VCaP (cell line): ENCODE measurements at regions not wholly inside any gene's neighbourhood (a gene's known extent, or its start where the extent isn't known, plus 50 kb on each side); places are given as distances from the start of the nearest gene placed in this dataset.

Experiments used
- H3K27ac ChIP-seq: fragments of 450-650 bp; 2 replicates; pipeline ENCODE4 v1.5.1; 2017
- TF ChIP-seq, protein P1 (sequence below): fragments of 450-650 bp; conservative IDR thresholded peaks from 2 replicates; pipeline ENCODE4 v1.5.1; 2017; ENCODE audit warnings: mild to moderate bottlenecking, moderate library complexity

DNA sequence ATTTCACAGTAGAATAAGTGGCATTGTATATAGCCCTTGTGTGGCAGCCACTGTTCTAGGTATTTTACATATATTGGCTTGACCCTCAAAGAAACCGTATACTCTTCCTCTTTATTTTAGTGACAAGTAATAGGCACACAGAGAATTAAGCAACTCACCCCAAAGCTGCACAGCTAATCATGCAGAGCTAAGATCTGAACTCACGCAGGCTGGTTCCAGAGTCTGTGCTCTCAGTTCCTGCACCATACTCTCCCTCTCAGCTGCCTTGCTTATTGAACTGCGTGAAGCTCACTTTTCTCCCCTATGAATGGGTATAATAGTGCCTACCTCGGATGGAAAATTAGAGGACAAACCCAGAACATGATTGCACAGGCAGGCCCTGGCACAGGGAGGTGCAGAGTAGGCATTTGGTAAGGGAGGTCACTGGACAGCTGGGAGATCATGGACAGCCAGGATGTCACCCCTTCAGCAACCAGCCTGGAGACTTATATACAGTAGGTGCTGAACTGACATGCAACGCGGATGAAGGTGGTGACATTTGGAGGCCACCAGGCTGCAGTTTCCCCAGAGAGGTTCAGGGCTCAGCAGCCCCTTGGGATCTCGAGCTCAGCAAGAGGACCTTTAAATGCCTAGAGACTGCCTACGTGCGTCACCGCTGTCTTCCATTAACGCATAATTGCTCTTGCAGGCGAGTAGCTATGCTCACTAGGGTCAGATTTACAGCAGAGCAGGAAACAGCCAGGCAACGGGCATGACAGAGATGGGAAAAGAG lies 78.4 kb upstream of the TP53I11 start:
- TF ChIP-seq, protein P1, sequence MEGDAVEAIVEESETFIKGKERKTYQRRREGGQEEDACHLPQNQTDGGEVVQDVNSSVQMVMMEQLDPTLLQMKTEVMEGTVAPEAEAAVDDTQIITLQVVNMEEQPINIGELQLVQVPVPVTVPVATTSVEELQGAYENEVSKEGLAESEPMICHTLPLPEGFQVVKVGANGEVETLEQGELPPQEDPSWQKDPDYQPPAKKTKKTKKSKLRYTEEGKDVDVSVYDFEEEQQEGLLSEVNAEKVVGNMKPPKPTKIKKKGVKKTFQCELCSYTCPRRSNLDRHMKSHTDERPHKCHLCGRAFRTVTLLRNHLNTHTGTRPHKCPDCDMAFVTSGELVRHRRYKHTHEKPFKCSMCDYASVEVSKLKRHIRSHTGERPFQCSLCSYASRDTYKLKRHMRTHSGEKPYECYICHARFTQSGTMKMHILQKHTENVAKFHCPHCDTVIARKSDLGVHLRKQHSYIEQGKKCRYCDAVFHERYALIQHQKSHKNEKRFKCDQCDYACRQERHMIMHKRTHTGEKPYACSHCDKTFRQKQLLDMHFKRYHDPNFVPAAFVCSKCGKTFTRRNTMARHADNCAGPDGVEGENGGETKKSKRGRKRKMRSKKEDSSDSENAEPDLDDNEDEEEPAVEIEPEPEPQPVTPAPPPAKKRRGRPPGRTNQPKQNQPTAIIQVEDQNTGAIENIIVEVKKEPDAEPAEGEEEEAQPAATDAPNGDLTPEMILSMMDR: no peak

DNA sequence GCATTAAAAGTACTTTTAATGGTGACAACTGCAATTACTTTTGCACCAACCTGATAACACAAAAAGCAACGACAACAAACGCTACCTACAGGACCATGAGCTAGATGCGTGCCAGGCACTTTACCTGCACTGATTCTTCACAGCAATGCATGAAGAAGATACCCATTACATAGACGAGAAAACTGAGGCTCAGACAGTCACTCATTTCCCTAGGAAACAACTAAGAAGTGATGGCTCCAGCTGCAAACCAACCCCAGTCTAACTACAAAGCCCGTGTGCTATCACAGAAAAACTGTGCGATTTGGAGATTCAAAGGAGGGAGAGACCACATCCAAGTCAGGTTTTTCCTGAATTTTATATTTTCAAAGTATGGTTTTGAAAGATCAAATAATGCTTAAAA lies 80.1 kb upstream of the TP53I11 start:
- no peak overlapping the region for H3K27ac ChIP-seq
- TF ChIP-seq, protein P1: no peak

More for the DNA sequence above, 78.4 kb upstream of the TP53I11 start:
- H3K27ac ChIP-seq: no peak overlapping the region

DNA sequence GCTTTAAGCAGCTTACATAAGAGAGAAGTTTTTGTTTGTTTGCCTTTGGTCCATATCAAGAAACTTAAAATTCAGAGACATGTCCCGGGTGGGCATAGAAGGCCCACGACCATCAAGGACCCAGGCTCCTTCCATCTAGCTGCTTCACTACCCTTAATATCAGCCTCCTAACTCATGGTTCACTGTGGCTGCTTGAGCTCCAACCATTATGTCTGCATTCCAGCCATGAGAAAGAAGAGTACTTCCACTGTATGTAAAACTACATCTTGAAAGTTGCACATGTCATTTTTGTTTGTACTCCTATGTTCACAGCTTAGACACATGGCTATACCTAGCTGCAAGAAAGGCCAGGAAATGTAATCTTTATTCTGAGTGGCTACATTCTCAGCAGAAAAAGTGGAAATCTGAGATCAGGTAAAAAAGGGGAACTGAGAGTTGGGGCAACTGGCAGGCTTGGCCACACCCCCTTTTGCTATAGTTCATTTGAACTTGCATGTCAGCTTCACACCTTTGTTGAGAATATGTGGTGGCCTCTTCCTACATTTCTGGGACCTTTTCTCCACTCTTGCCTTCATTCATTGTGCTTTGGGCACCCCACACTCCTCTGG lies 81.3 kb upstream of the TP53I11 start:
- no peak overlapping the region for H3K27ac ChIP-seq
- TF ChIP-seq, protein P1: no peak

DNA sequence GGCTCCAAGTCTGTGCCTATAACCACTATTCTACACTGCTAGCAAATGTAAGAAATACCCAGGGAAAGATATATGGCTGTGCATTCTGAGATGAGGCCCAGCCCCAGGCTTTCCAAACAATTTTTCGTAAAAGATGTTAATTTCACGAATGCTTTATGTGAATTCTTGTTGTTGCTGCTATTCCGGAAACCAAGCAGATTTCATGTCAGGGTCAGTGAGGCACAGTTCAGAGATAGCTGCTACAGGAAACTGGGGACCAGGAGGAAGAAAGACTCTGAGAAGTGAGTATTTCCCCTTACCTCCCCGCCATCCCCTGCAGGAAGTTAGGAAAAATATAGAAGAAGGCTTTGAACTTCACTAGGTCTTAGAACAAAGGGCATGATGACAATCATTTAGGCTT lies 84.7 kb upstream of the TP53I11 start:
- TF ChIP-seq, protein P1: no peak

DNA sequence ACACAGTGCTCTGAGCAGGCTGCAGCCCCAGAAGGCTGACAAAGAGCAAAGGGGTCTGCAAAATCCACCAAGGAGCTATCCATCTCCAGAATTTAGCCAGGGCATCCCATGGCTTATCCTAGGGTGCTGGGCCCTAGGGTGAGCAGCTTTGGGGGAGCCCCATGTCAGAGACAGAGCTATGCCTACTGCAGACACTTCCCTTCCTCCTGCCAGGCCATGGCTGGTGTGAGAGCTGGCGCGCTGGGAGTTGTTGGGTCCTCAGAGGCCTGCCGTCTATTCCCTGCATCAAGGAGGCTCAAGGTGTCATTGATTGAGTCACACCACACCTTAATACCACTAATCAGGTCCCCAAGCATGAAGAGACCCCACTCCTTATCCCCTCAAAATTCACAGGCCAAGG lies 85.3 kb upstream of the TP53I11 start:
- TF ChIP-seq, protein P1: no peak
- H3K27ac ChIP-seq: no peak overlapping the region

More for the DNA sequence above, 84.7 kb upstream of the TP53I11 start:
- H3K27ac ChIP-seq: no peak overlapping the region

DNA sequence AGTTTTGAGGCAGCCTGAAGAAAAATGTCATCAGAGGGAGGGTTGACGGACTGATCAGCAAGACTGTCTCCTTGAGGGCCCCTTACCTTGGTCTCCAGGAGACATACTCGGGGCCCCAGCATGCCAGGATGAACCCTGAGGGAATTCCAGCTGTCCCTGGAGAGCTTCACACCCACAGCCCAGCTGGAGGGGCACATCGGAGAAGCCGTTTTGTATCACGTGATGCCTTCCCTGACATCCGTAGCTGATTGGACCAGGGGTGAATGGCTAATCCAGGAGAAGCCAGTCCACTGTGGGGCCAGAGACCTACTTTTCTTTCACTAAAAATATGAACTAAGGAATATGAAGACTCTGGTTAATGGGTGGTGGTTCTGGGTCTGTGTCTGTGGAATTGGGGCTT lies 86.0 kb upstream of the TP53I11 start:
- TF ChIP-seq, protein P1: no peak
- no peak overlapping the region for H3K27ac ChIP-seq

DNA sequence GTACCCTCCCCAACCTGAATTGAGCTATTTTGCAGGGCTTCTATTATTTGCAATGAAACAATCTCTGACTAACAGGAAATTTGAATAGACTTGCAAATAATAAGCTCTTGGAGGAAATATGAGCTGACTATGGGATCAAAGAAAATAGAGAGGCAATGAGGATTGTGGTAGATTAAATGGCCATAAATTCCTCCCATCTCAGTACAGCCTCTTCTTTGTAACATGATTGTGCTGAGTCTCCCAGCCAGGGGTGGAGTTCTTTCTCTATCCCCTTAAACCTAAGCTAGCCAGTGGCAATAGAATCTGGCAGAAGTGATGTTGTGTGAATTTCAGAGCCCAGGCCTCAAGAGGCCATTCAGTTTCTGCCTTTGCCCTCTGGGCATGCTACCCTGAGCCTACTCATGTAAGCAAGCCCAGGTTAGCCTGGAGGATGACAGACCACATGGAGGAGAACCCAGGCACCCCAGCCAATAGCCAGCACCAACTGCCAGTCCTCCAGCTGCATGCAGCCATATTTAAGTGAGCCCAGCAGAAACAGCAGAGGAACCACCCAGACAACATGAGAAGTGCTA lies 86.8 kb upstream of the TP53I11 start:
- no peak overlapping the region for H3K27ac ChIP-seq

More for the DNA sequence above, 86.8 kb upstream of the TP53I11 start:
- TF ChIP-seq, protein P1: no peak
